HCT116 (cell line): ENCODE measurements at regions not wholly inside any gene's neighbourhood (a gene's known extent, or its start where the extent isn't known, plus 50 kb on each side); places are given as distances from the start of the nearest gene placed in this dataset.

Experiments
- ATAC-seq: fragments of 200-7000 bp; cut with Tn5 transposase; 2 replicates; pipeline ENCODE4 v1.9.1; 2020; ENCODE audit warnings: mild to moderate bottlenecking, moderate library complexity
- BruUV-seq: library from RNA; stranded (reverse); fragments of 400-500 nt; replicated peaks from 2 replicates; lab custom pipeline; 2021; lab: Mats Ljungman, UMichigan
- CTCF ChIA-PET: fragments of 300-600 bp; sonication (Branson Sonifier 250); formaldehyde crosslinking; loops from one replicate; lab custom pipeline; 2021; ENCODE audit warnings: antibody characterized with exemption; lab: Charles Lee
- POLR2A ChIA-PET: fragments of 300-600, 350-600 bp; sonication (Branson Sonifier 250); formaldehyde crosslinking; loops from one replicate; lab custom pipeline; 2021; ENCODE audit warnings: antibody characterized with exemption; lab: Charles Lee
- RAD21 ChIA-PET, 2 experiments: fragments of 300-600 bp; sonication (Branson Sonifier 250); formaldehyde crosslinking; loops; one replicate each; lab custom pipeline; 2023; ENCODE audit warnings: low total read pairs in 2 of 2; ENCODE audit not compliant: uncharacterized antibody in 2 of 2, unreplicated experiment in 2 of 2, low non-redundant PET in 1 of 2; lab: Charles Lee
- DNase-seq: peaks from one replicate; pipeline ENCODE4 v3.0.0-alpha.2; 2010; ENCODE audit warnings: low read depth, low spot score
- H2AFZ ChIP-seq: fragments of 200-600 bp; shearing (Covaris generic), sonication (generic); 2 replicates; pipeline ENCODE4 v1.6.1; 2017; ENCODE audit warnings: low read depth, mixed run types, mixed read lengths, antibody characterized with exemption, low read length; ENCODE audit not compliant: poor library complexity, severe bottlenecking
- H3K27ac ChIP-seq: 2 replicates; pipeline ENCODE4 v1.5.1; 2012; ENCODE audit warnings: low read depth, low read length
- H3K27me3 ChIP-seq: fragments of 200-600 bp; sonication (generic); 2 replicates; pipeline ENCODE4 v1.6.1; 2016; ENCODE audit warnings: mixed run types, low read length, mixed read lengths; ENCODE audit not compliant: insufficient read depth
- H3K36me3 ChIP-seq, 2 experiments: fragments of 200-500 bp in 1 of 2; fragments of 200-600 bp in 1 of 2; sonication (Bioruptor generic) in 1 of 2; sonication (generic) in 1 of 2; 2 replicates each; pipeline versions ENCODE4 v1.5.1 to v1.6.1; 2014 to 2016; ENCODE audit warnings: low read length in 2 of 2, inconsistent platforms in 1 of 2, mixed read lengths in 1 of 2, mixed run types in 1 of 2; ENCODE audit not compliant: insufficient read depth in 2 of 2, control insufficient read depth in 1 of 2
- H3K4me1 ChIP-seq, 2 experiments: fragments of 200-600 bp in 1 of 2; sonication (generic) in 1 of 2; 2 replicates each; pipeline versions ENCODE4 v1.5.1 to v1.6.1; 2012 to 2017; ENCODE audit warnings: low read length in 2 of 2, inconsistent platforms in 1 of 2, mild to moderate bottlenecking in 1 of 2, mixed read lengths in 1 of 2, mixed run types in 1 of 2, moderate library complexity in 1 of 2; ENCODE audit not compliant: insufficient read depth in 2 of 2, control insufficient read depth in 1 of 2
- H3K4me2 ChIP-seq: fragments of 200-600 bp; sonication (generic); 2 replicates; pipeline ENCODE4 v1.6.1; 2017; ENCODE audit warnings: mixed run types, low read length, mixed read lengths
- H3K4me3 ChIP-seq, 2 experiments: fragments of 200-600 bp in 1 of 2; sonication (generic) in 1 of 2; replicated peaks in 1 of 2; 2 replicates each; pipeline ENCODE4 v1.5.1; 2011 to 2016; ENCODE audit warnings: low read length in 2 of 2, control low read depth in 1 of 2, low read depth in 1 of 2, mild to moderate bottlenecking in 1 of 2, mixed read lengths in 1 of 2, mixed run types in 1 of 2
- H3K79me2 ChIP-seq: fragments of 200-600 bp; sonication (generic); 2 replicates; pipeline ENCODE4 v1.6.1; 2017; ENCODE audit warnings: mild to moderate bottlenecking, mixed run types, low read length, moderate library complexity, mixed read lengths; ENCODE audit not compliant: insufficient read depth
- H3K9ac ChIP-seq: fragments of 200-600 bp; sonication (generic); 2 replicates; pipeline ENCODE4 v1.6.1; 2016; ENCODE audit warnings: low read length, mixed read lengths
- H3K9me2 ChIP-seq: fragments of 200-600 bp; sonication (generic), shearing (Covaris generic); 2 replicates; pipeline ENCODE4 v1.6.1; 2017; ENCODE audit warnings: mixed run types, mild to moderate bottlenecking, moderate library complexity; ENCODE audit not compliant: insufficient read depth
- H3K9me3 ChIP-seq, 2 experiments: fragments of 200-500 bp in 1 of 2; fragments of 200-600 bp in 1 of 2; sonication (Bioruptor generic) in 1 of 2; sonication (generic) in 1 of 2; 2 replicates each; pipeline ENCODE4 v1.6.1; 2014 to 2017; ENCODE audit warnings: low read length in 2 of 2, mixed read lengths in 2 of 2, inconsistent platforms in 1 of 2, low read depth in 1 of 2, mild to moderate bottlenecking in 1 of 2, mixed run types in 1 of 2, moderate library complexity in 1 of 2; ENCODE audit not compliant: control insufficient read depth in 1 of 2, insufficient read depth in 1 of 2
- H4K20me1 ChIP-seq: fragments of 200-600 bp; sonication (generic), shearing (Covaris generic); 2 replicates; pipeline ENCODE4 v1.6.1; 2017; ENCODE audit warnings: mixed run types, mild to moderate bottlenecking, moderate library complexity; ENCODE audit not compliant: insufficient read depth
- ATF3 ChIP-seq: IDR thresholded peaks from 2 replicates; pipeline ENCODE4 v1.6.1; 2012
- CBX3 ChIP-seq: IDR thresholded peaks from 2 replicates; pipeline ENCODE4 v1.6.1; 2012; ENCODE audit warnings: low read depth
- EGR1 ChIP-seq: IDR thresholded peaks from 2 replicates; pipeline ENCODE4 v1.6.1; 2012; ENCODE audit warnings: low read depth
- EZH2 ChIP-seq: fragments of 200-600 bp; sonication (generic); IDR thresholded peaks from 2 replicates; pipeline ENCODE4 v1.6.1; 2017; ENCODE audit warnings: antibody characterized with exemption, mixed run types
- FOSL1 ChIP-seq: IDR thresholded peaks from 2 replicates; pipeline ENCODE4 v1.6.1; 2012; ENCODE audit warnings: low read depth
- JUND ChIP-seq: IDR thresholded peaks from 2 replicates; pipeline ENCODE4 v1.6.1; 2012
- POLR2A ChIP-seq: IDR thresholded peaks from 2 replicates; pipeline ENCODE4 v1.7.0; 2011; ENCODE audit warnings: borderline replicate concordance; ENCODE audit not compliant: insufficient read depth, insufficient read length; ENCODE audit errors: extremely low read depth
- RAD21 ChIP-seq: IDR thresholded peaks from 2 replicates; pipeline ENCODE4 v1.6.1; 2012; ENCODE audit warnings: low read depth, mild to moderate bottlenecking
- SIN3A ChIP-seq: IDR thresholded peaks from 2 replicates; pipeline ENCODE4 v1.6.1; 2012; ENCODE audit warnings: low read depth
- SRF ChIP-seq: IDR thresholded peaks from 2 replicates; pipeline ENCODE4 v1.6.1; 2012; ENCODE audit warnings: low read depth
- TCF7L2 ChIP-seq: IDR thresholded peaks from 2 replicates; pipeline ENCODE4 v1.7.0; 2011; ENCODE audit warnings: borderline replicate concordance, inconsistent platforms; ENCODE audit not compliant: insufficient read depth, insufficient read length; ENCODE audit errors: extremely low read depth
- YY1 ChIP-seq: IDR thresholded peaks from 2 replicates; pipeline ENCODE4 v1.6.1; 2011; ENCODE audit warnings: low read length, low read depth, moderate library complexity, mild to moderate bottlenecking; ENCODE audit not compliant: insufficient replicate concordance; ENCODE audit errors: extremely low read depth
- ZFX ChIP-seq: fragments of 450-650 bp; IDR thresholded peaks from 2 replicates; pipeline ENCODE4 v1.6.1; 2017
- ZNF274 ChIP-seq: fragments of 200-500 bp; sonication (Bioruptor generic); IDR thresholded peaks from 2 replicates; pipeline ENCODE4 v1.6.1; 2014; ENCODE audit warnings: mild to moderate bottlenecking, low read depth, low read length, inconsistent platforms
- intact Hi-C: fragments of 100-400 bp; cut with micrococcal nuclease; formaldehyde crosslinking; loops from 2 replicates; pipeline ENCODE4 v1.10.0; 2022

- RAD21 ChIA-PET = no interaction called here
- Histone ChIP-seq H3K27me3 (no peaks in the 10 kb centered on the region), H3K4me3 (no peak overlapping the region), H3K9ac (no peak overlapping the region), H4K20me1 (no peaks in the 10 kb centered on the region), H3K9me3 (peaks cover 14 to 27% of the 10 kb centered on the region in 2 experiments; a peak in 2 of 4 replicates), H3K9me2 (no peaks in the 10 kb centered on the region), H3K27ac (no peak overlapping the region), H2AFZ (no peak overlapping the region), H3K4me2 (no peak overlapping the region), H3K36me3 (no peaks in the 10 kb centered on the region), H3K79me2 (no peaks in the 10 kb centered on the region), H3K4me1 (no peaks in the 10 kb centered on the region)
- no peak for TF ChIP-seq FOSL1
- no peak for TF ChIP-seq EZH2
- TF ChIP-seq SIN3A = no peak
- TF ChIP-seq CBX3 = no peak
- no peak for TF ChIP-seq TCF7L2
- TF ChIP-seq POLR2A = no peak
- TF ChIP-seq JUND = no peak
- TF ChIP-seq ZFX = no peak
- no peak for TF ChIP-seq ZNF274
- TF ChIP-seq SRF = no peak
- ATAC-seq (no peak), DNase-seq (no peak)
- intact Hi-C loops = no loop called here
- POLR2A ChIA-PET = no interaction called here
- CTCF ChIA-PET = no interaction called here
- no TSS peak for BruUV-seq
Measured at GRCh38 chr13:58478858-58479257, 847.3 kb downstream of the PCDH17 start.

GRCh38 chr13:58480061-58480460 is 848.5 kb downstream of the PCDH17 start:
- H3K4me3 ChIP-seq = no peak overlapping the region
- no peak overlapping the region for H2AFZ ChIP-seq
- ChIA-PET CTCF (no interaction called here), POLR2A (no interaction called here), RAD21 (no interaction called here)
- no peaks in the 10 kb centered on the region for H4K20me1 ChIP-seq
- BruUV-seq = no TSS peak
- no peak overlapping the region for H3K4me2 ChIP-seq
- no peaks in the 10 kb centered on the region for H3K36me3 ChIP-seq
- H3K9me3 ChIP-seq = peaks cover 15 to 20% of the 10 kb centered on the region in 2 experiments; a peak in 2 of 4 replicates
- no peak for TF ChIP-seq ATF3
- no peak for TF ChIP-seq JUND
- TF ChIP-seq RAD21 = no peak
- no peak for TF ChIP-seq SRF
- no peak for TF ChIP-seq YY1
- TF ChIP-seq EGR1 = no peak
- no peaks in the 10 kb centered on the region for H3K27me3 ChIP-seq
- intact Hi-C loops = no loop called here
- ATAC-seq (no peak), DNase-seq (no peak)
- H3K4me1 ChIP-seq = no peaks in the 10 kb centered on the region
- H3K9ac ChIP-seq = no peak overlapping the region
- no peaks in the 10 kb centered on the region for H3K9me2 ChIP-seq
- no peak overlapping the region for H3K27ac ChIP-seq
- H3K79me2 ChIP-seq = no peaks in the 10 kb centered on the region
